ENCODE measurements at regions not wholly inside any gene's neighbourhood (a gene's known extent, or its start where the extent isn't known, plus 50 kb on each side); places are given as distances from the start of the nearest gene placed in this dataset.

DNA sequence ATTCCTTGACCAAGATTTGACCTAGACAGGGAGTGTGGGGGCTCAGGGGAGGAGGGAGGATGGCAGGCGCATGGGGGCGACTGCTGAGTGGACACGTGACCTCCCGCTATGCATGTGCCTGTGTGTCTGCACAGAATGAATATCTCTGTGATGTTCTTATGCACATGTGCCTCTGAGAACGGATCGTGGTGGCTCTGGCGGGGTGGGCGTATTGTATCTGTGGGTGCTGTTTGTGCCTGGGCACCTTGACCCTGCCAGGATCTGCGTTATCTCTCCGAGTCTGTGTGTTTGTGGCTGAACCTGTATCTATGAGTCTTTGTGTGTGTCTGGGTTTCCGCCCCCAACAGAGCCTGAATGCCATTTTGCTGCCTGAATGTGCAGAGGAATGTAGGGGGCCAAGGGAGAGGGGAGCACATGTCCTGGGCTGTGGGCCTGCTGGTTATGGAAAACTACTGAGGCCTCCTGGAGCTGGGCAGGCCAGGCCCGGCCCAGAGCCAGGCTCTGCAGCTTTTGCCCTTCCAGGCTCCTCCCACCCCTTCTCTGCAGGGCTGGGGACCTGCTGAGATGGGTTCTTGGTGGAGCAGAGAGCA, 102.5 kb downstream of the EBNA1BP2 start:
- H3K36me3 Mint-ChIP-seq: no peaks in the 10 kb centered on the region
- POLR2A ChIA-PET: no interaction called here

DNA sequence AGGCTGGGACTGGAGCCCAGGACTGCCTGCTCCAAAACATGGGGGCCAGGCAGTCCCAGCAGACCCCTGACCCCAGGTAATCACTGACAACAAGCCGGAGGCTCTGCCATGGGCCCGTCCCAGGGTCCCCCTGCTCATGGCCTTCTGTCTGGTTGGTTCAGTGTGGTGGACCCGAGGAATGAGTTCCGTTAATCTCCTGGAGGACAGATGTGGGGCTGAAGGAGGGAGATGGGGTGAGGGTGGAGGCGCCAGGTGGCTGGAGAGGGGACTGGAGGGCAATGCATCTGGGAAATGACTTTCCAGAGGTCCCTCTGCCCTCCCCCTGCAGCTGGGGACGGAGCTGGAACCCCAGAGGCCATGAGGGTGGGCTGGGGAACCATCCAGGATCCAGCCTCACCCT, 103.2 kb downstream of the EBNA1BP2 start:
- Mint-ChIP-seq H3K36me3 (no peaks in the 10 kb centered on the region), H3K9me3 (no peaks in the 10 kb centered on the region), H3K4me1 (peaks cover 10 to 22% (median 11%) of the 10 kb centered on the region in 3 donors), H3K27ac (no peak overlapping the region), H3K4me3 (peak overlapping the region in 2 of 7 donors; percentile 35 to 57), H3K27me3 (no peaks in the 10 kb centered on the region)
- CTCF ChIA-PET: interaction anchor here (7.9 to 10.8 kb wide), 2 partner anchors 143 to 155 kb away, joined by 141 to 278 read pairs; no protein-coding TSS in a partner anchor
- no peaks in the 10 kb centered on the region for H3K9me3 ChIP-seq (ENCODE audit: low read length)
- POLR2A ChIA-PET: no interaction called here
- no peak for DNase-seq
- no peak overlapping the region for H3K4me3 ChIP-seq (ENCODE audit: low read length)
- no peaks in the 10 kb centered on the region for H3K27me3 ChIP-seq (ENCODE audit: insufficient read depth, low read length, poor library complexity, severe bottlenecking)
- peaks cover 5% of the 10 kb centered on the region for H3K4me1 ChIP-seq (ENCODE audit: insufficient read depth, low read length)
- H3K36me3 ChIP-seq (ENCODE audit: insufficient read depth, low read length): no peaks in the 10 kb centered on the region
- H3K27ac ChIP-seq (ENCODE audit: low read depth, low read length): no peak overlapping the region

More for the DNA sequence above, 102.5 kb downstream of the EBNA1BP2 start:
- H3K4me1 Mint-ChIP-seq: peaks cover 10 to 22% (median 11%) of the 10 kb centered on the region in 3 donors
- no peak for DNase-seq
- H3K9me3 ChIP-seq (ENCODE audit: low read length): no peaks in the 10 kb centered on the region
- no peaks in the 10 kb centered on the region for H3K27me3 ChIP-seq (ENCODE audit: insufficient read depth, low read length, poor library complexity, severe bottlenecking)
- no peaks in the 10 kb centered on the region for H3K27me3 Mint-ChIP-seq
- H3K4me3 Mint-ChIP-seq: peak overlapping the region in 4 of 7 donors; percentile 22 to 48 (median 40)
- no peak overlapping the region for H3K4me3 ChIP-seq (ENCODE audit: low read length)
- H3K4me1 ChIP-seq (ENCODE audit: insufficient read depth, low read length): peaks cover 5% of the 10 kb centered on the region
- CTCF ChIA-PET: interaction anchor here (7.9 to 10.8 kb wide), 2 partner anchors 144 to 156 kb away, joined by 141 to 278 read pairs; no protein-coding TSS in a partner anchor
- H3K9me3 Mint-ChIP-seq: no peaks in the 10 kb centered on the region
- H3K27ac ChIP-seq (ENCODE audit: low read depth, low read length): no peak overlapping the region
- peak overlapping the region in 3 of 8 donors; percentile 22 to 55 (median 23) for H3K27ac Mint-ChIP-seq
- no peaks in the 10 kb centered on the region for H3K36me3 ChIP-seq (ENCODE audit: insufficient read depth, low read length)

DNA sequence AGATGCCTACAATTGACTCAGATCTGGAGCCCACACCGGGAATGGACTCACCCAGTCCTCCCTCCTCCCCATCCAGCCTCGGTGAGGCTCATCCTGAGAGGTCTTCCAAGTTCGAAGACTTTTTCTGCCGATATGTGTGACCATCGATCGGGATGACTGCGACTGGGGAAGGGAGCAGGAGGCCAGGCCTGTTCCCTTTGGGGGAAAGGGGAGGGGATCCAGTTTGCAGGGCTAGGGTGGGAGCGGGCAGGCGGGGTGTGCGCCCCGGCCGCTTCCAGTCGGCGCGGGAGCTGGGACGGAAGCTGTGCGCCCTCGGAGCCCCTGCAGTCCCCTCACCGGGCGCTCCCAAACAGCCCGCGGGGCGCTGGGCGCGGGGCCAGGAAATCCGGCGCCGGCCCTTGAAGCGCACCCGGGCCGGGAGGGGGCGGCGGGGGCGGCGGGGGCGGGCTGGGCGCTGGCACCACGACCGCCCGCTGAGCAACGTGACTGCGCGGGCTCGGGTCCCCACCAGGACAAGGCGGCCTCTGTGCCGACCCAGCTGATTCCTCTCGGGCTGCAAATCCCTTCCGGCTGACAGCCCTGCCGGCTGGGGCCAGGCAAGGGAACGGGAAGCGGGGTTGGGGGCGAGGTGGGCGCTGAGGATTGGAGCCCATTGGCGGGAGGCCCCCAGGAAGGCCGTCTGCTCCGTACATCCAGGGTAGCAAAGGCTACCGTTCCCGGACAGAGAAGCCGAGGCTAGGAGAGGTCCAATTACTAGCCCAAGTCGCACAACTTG, 103.9 kb downstream of the EBNA1BP2 start:
- peak overlapping the region in 5 of 8 donors; percentile 40 to 75 (median 47) for H3K27ac Mint-ChIP-seq

DNA sequence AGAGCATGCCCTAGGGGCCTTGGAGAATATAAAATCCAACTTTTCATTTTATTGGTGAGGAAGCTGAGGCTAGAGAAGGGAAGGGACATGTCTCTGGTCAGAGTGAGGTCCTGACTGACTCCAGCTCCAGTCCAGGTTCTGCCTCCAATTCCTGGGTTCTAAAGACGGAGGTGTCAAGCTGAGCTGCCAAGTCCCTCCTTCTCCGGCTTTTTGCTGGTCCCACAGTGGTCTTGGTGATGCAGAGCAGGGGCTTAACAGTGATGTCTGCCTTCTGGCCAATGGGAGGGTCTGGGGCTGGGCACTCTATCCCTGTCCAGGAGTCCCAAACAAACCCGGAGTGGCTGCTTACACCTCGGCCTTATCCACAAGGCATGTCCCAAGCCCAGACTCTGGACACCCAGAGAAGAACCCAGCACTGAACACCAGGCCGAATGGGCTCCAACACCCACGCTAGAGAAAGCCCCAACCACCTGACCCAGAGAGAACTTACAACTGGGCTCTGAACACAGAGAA, 104.8 kb downstream of the EBNA1BP2 start:
- H3K27me3 Mint-ChIP-seq: no peaks in the 10 kb centered on the region
- peak overlapping the region in 6 of 7 donors; percentile 56 to 77 (median 72) for H3K4me3 Mint-ChIP-seq
- Histone ChIP-seq H3K27ac (ENCODE audit: low read depth, low read length) (no peak overlapping the region), H3K4me3 (ENCODE audit: low read length) (no peak overlapping the region), H3K9me3 (ENCODE audit: low read length) (no peaks in the 10 kb centered on the region), H3K4me1 (ENCODE audit: insufficient read depth, low read length) (peaks cover 5% of the 10 kb centered on the region), H3K36me3 (ENCODE audit: insufficient read depth, low read length) (no peaks in the 10 kb centered on the region), H3K27me3 (ENCODE audit: insufficient read depth, low read length, poor library complexity, severe bottlenecking) (no peaks in the 10 kb centered on the region)
- ChIA-PET POLR2A (no interaction called here), CTCF (interaction anchor here (0.7 kb wide), 1 partner anchor 154 kb away, joined by 3 read pairs; no protein-coding TSS in a partner anchor)
- peaks cover 7 to 18% (median 7%) of the 10 kb centered on the region in 3 donors for H3K4me1 Mint-ChIP-seq
- no peaks in the 10 kb centered on the region for H3K9me3 Mint-ChIP-seq
- no peaks in the 10 kb centered on the region for H3K36me3 Mint-ChIP-seq
- no peak for DNase-seq
- peak overlapping the region in 4 of 8 donors; percentile 40 to 48 (median 45) for H3K27ac Mint-ChIP-seq

More for the DNA sequence above, 103.9 kb downstream of the EBNA1BP2 start:
- Histone ChIP-seq H3K4me3 (ENCODE audit: low read length) (no peak overlapping the region), H3K36me3 (ENCODE audit: insufficient read depth, low read length) (no peaks in the 10 kb centered on the region), H3K27ac (ENCODE audit: low read depth, low read length) (no peak overlapping the region), H3K9me3 (ENCODE audit: low read length) (no peaks in the 10 kb centered on the region), H3K4me1 (ENCODE audit: insufficient read depth, low read length) (peaks cover 5% of the 10 kb centered on the region), H3K27me3 (ENCODE audit: insufficient read depth, low read length, poor library complexity, severe bottlenecking) (no peaks in the 10 kb centered on the region)
- CTCF ChIA-PET: interaction anchor here (1.0 to 7.9 kb wide), 2 partner anchors 143 to 155 kb away, joined by 4 to 141 read pairs; no protein-coding TSS in a partner anchor
- DNase-seq: peak in 2 of 5 donors; percentile 6 to 27
- peaks cover 7 to 18% (median 7%) of the 10 kb centered on the region in 3 donors for H3K4me1 Mint-ChIP-seq
- POLR2A ChIA-PET: no interaction called here
- peak overlapping the region; percentile 49 to 77 (median 71) for H3K4me3 Mint-ChIP-seq
- no peaks in the 10 kb centered on the region for H3K27me3 Mint-ChIP-seq
- H3K9me3 Mint-ChIP-seq: no peaks in the 10 kb centered on the region
- H3K36me3 Mint-ChIP-seq: no peaks in the 10 kb centered on the region

DNA sequence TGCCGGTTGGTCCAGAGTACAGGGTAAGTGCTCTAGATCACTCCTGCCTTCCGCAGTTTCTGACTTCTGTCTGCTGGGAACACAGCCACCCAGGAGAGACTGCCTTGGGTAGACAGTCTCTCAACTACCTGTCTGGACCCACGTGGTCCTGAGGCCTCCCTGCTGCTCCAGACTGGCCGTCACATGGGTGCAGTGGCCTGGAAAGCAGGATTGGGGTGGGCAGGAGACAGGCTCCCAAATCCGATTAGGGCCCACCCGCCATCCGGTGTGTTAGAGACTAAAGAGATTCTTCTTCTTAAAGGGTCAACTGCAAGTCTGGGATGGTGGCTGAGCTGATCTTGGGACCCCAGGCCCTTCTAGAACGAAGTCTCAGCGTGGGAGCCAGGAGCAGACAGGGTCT, 105.5 kb downstream of the EBNA1BP2 start:
- H3K27me3 ChIP-seq (ENCODE audit: insufficient read depth, low read length, poor library complexity, severe bottlenecking): no peaks in the 10 kb centered on the region
- Mint-ChIP-seq H3K4me3 (peak overlapping the region in 2 of 7 donors; percentile 12 to 39), H3K4me1 (peaks cover 7 to 18% (median 7%) of the 10 kb centered on the region in 3 donors), H3K27me3 (no peaks in the 10 kb centered on the region), H3K9me3 (no peaks in the 10 kb centered on the region), H3K27ac (no peak overlapping the region), H3K36me3 (no peaks in the 10 kb centered on the region)
- no peak overlapping the region for H3K4me3 ChIP-seq (ENCODE audit: low read length)
- no peak for DNase-seq
- H3K9me3 ChIP-seq (ENCODE audit: low read length): no peaks in the 10 kb centered on the region
- peaks cover 5% of the 10 kb centered on the region for H3K4me1 ChIP-seq (ENCODE audit: insufficient read depth, low read length)
- CTCF ChIA-PET: interaction anchor here (0.7 kb wide), 1 partner anchor 153 kb away, joined by 3 read pairs; no protein-coding TSS in a partner anchor
- POLR2A ChIA-PET: no interaction called here
- H3K27ac ChIP-seq (ENCODE audit: low read depth, low read length): no peak overlapping the region
- H3K36me3 ChIP-seq (ENCODE audit: insufficient read depth, low read length): no peaks in the 10 kb centered on the region

DNA sequence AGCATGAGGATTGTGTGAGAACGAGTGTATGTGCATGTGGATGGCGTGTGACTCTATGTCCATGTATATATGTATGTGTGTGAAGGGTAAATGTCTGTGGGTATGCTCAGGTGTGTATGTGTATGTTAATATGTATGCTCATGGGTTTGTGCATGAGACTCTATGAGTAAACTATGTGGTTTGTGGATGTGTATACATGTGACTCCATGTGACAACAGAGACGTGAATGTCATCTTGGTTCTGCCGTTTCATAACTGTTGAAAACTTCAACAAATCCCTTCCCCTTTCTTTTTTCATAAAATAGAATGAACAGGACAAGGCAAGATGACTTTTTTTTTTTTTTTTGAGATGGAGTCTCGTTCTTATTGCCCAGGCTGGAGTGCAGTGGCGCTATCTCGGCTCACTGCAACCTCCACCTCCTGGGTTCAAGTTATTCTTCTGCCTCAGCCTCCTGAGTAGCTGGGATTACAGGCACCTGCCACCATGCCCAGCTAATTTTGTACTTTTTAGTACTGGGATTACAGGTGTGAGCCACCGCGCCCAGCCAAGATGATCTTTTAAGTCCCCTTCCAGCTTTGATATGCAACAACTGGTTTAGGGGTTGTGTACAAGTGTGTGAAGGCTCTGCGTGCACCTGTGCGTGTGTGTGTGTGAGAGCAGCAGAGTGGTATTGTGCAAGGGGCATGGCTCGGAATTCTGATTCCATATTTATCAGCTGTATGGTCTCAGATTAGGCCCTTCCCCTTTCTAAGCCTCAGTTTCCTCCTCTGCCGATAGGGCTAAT, 106.3 kb downstream of the EBNA1BP2 start:
- Mint-ChIP-seq H3K36me3 (no peaks in the 10 kb centered on the region), H3K27me3 (no peaks in the 10 kb centered on the region), H3K4me1 (peaks cover 7 to 18% (median 7%) of the 10 kb centered on the region in 3 donors), H3K27ac (peak overlapping the region in 2 of 8 donors; percentile 1 to 11), H3K4me3 (no peak overlapping the region), H3K9me3 (no peaks in the 10 kb centered on the region)
- Histone ChIP-seq H3K27me3 (ENCODE audit: insufficient read depth, low read length, poor library complexity, severe bottlenecking) (no peaks in the 10 kb centered on the region), H3K4me3 (ENCODE audit: low read length) (no peak overlapping the region), H3K27ac (ENCODE audit: low read depth, low read length) (no peak overlapping the region), H3K36me3 (ENCODE audit: insufficient read depth, low read length) (no peaks in the 10 kb centered on the region), H3K4me1 (ENCODE audit: insufficient read depth, low read length) (peaks cover 5% of the 10 kb centered on the region), H3K9me3 (ENCODE audit: low read length) (no peaks in the 10 kb centered on the region)
- POLR2A ChIA-PET: no interaction called here
- CTCF ChIA-PET: interaction anchor here (1.5 to 1.8 kb wide), 2 partner anchors 8 to 152 kb away, joined by 6 to 11 read pairs; no protein-coding TSS in a partner anchor
- DNase-seq: no peak

DNA sequence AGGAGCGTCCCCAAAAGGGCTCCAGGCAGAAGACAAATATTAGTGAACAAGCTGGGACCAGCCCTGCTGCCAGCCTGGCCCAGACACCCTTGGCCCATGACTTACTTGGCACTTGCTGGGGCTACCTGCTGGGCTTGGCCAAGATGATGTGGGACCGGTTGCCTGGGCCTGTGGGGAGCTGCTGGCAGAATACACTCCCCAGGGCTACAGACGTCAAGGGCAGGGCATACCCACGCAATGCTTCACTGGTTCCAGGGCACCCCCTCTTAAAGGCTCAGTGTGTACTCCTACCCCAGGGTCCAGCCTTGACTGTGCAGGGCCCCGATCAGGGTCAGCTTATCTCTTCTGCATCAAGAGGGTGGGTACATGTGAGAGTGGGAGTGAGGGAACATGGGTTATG, 106.5 kb upstream of the SLC2A1 start:
- no peaks in the 10 kb centered on the region for H3K36me3 ChIP-seq (ENCODE audit: insufficient read depth, low read length)
- Mint-ChIP-seq H3K27ac (peak overlapping the region in 2 of 8 donors; percentile 1 to 11), H3K27me3 (peaks cover 0 to 1% of the 10 kb centered on the region in 2 donors), H3K9me3 (no peaks in the 10 kb centered on the region), H3K4me1 (peaks cover 7 to 18% (median 7%) of the 10 kb centered on the region in 3 donors), H3K36me3 (no peaks in the 10 kb centered on the region), H3K4me3 (no peak overlapping the region)
- no peak overlapping the region for H3K27ac ChIP-seq (ENCODE audit: low read depth, low read length)
- ChIA-PET CTCF (interaction anchor here (1.2 to 1.8 kb wide), 4 partner anchors 8 to 152 kb away, joined by 3 to 11 read pairs (median 4); no protein-coding TSS in a partner anchor), POLR2A (no interaction called here)
- H3K4me1 ChIP-seq (ENCODE audit: insufficient read depth, low read length): peaks cover 5% of the 10 kb centered on the region
- no peaks in the 10 kb centered on the region for H3K27me3 ChIP-seq (ENCODE audit: insufficient read depth, low read length, poor library complexity, severe bottlenecking)
- H3K9me3 ChIP-seq (ENCODE audit: low read length): no peaks in the 10 kb centered on the region
- no peak for DNase-seq
- H3K4me3 ChIP-seq (ENCODE audit: low read length): no peak overlapping the region

Data from CD8-positive, alpha-beta memory T cell (primary cell).